Fibroblast of peridontal ligament (primary cell): ENCODE measurements at regions not wholly inside any gene's neighbourhood (a gene's known extent, or its start where the extent isn't known, plus 50 kb on each side); places are given as distances from the start of the nearest gene placed in this dataset.
"Not testable (repeated sequence)": the region's sequence is repeated elsewhere in the genome, so short reads cannot be mapped to it uniquely, and the experiment has no call there.

ENCODE experiments used
- DNase-seq: peaks from one replicate; pipeline ENCODE4 v3.0.0-alpha.2; 2010; ENCODE audit errors: extremely low read depth

DNA sequence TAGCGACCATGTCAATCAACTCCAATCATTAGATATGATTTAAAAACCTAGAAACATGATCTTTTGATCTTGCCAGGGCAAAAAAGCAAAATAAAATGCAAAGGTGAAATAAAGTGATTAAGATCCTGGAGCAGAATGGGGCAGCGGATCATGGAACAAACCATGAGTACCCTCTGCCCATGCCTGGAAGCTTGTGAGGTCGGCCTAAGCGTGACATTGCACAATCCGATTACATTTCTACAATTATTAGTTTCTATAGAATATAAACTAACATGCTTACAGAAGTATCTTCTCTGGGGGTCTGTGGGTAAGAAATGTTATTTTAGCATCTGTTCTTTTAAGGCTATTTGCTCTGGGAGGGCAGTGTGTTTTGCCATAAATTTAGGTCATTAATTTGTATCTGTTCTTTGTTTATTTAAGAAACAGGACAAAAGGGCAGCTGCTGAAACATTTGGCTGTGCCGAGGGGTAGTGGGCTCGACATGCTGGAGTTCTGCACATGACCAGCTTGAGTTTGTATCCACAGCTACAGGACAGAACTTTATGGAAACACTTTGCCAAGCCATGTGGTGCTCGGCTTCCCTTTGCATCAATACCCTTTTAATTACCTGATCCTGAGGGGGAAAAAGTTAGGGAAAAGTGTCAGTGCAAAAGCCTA lies 55.9 kb downstream of the ZBTB18 start:
- DNase-seq, result no peak

DNA sequence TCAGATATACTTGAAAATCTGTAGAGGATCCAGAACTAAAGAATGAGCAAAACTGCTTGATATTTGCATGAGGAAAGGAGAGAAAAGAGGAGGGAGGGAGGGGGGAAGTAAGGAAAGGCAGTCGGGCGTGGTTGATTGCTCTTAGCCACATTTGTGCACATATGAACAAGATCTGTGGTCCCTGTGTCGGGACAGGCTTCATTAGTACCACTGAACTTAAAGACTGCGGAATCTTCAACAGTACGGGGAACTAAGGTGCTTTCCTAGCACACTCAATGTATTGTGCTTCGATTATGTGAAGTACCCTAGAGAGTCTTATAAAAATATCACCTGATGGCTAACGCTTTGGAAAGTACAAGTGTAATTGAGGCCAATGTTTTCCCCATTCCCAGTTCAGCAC lies 59.9 kb downstream of the ZBTB18 start:
- no peak for DNase-seq

DNA sequence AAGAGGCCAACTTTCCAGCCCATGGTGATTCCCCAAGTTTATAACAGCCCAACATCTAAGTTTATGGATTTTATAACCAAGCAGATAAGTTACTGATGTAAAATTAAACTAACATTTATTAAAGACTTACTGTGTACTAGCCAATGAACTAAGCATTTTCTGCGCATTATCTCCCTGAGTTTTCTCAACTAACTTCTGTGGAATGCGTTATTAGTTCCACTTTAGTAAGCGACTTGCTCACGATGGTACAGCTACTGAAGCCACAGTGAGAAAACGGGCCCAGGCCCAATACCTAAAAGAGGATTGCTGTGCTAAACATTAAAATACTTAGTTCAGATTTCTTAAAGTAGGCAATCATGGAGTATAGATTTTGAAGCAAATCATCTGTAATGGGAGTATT lies 61.0 kb downstream of the ZBTB18 start:
- no peak for DNase-seq

DNA sequence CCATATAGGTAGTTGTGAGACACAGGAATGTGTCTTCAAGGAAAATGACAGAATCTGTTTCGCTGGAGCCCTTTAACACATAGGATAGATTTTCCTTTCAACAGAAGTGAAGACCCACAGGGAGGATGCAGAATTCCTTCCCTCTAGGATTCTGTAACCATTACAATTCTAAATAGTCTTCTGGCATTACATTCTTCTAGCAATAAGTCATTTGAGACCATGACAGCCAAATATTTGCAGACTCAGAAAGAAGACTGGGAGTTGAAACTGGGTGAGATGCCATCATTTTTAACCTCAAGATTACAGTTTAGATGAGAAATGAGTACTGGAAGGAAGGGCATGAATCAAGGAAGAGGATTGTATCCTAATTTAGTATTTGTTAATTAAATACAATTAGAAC lies 61.6 kb downstream of the ZBTB18 start:
- DNase-seq, result peak; percentile 92

DNA sequence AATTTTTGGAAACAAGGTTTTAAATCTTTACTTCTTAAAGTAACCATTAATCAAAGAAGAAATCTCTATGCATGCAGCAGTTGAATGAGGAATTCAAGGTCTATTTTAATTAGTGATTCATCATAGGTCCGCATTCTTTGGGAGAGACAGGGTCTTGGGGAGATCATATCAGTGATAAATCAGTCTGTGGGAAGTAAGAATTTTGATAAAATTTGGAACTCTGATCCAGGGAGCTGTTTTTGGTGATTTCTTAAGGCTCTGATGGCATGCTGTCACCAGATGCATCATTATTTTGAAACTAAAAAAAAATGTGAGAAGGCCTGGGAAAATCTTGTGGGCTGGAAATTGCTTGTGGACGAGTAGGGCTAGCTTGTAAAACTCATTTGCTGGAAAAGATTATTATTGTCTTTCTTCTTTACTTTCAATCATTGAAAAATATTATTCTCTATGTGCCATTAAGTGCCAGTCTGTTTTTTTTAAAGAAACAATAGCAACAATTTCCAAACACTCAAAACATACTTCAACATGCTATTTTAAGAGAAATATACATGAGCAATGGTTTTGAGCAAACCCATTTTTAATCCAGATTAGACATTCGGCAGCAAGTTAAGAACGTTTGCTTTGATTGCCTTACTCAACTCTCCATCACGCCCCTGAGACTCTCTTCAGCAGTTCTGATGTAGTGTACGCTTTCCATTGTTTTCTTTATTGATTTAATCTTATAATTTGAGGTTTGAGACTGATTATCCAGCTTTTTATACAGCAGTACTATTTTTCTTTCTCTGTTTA lies 62.6 kb downstream of the ZBTB18 start:
- DNase-seq, result peak; percentile 66

DNA sequence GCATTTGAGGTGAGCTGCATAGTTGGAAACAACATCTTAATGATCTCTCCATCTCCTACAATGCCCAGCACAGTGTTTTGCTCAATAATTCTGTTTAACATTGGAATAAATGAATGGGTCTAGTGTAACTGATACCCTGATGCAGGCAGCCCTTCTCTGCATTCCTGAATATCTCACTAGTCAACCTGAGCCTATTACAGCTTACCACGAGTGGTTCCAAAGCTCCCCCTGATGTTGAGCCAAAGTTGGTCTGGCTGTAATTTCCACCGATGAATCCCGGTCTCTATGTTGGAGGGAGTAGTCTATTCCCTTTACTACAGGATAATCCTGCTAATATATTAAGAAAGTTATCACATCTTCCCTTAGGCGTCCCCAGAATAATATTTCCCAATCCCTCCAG lies 63.8 kb downstream of the ZBTB18 start:
- no peak for DNase-seq

DNA sequence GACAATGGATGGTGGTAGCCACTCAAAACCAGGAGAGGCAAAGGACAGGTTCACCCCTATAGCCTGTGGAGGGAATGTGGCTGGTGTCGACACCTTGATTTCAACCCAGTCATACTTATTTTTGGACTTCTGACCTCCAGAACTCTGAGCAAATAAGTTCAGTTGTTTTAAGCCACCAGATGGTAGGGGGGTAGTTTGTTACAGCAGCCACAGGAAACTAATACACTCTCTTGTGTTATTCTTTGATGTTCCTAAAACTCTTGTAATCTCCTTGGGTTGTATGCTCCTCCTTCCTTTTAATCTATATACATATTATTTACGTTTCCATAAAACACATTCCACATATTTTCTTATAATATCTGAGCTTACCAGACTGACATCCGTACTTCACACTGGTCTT lies 65.9 kb downstream of the ZBTB18 start:
- DNase-seq, result no peak

DNA sequence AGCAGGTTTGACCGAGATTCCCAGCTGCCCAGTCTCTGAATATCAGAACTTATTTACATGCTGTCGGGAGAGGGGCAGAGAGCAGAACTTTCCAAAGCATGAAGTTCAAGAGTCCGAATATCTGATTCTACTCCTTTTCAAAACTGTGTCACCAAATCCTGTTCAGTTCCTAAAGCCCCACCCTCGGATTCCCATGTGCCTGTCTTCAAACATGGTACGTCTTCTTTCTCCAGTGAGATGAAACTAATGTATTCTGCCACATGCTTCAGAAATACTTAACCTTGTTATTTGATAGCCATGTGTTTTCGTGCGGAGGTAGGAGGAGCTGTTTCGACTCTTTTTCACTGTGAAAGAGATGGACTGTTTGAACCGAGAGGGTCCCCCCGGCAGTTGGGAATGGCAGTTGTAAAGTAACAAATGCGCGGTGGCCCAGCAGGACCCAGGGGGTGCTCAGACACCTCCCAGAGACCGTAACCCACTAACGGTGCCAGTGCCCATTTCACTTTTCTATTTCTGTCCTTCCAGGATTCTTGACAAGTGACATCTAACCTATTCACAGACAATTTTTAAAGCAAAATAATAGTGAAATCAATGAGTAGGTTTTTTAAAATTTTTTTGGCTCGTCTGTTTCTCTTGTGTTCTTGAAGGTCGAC lies 67.2 kb downstream of the ZBTB18 start:
- no peak for DNase-seq

DNA sequence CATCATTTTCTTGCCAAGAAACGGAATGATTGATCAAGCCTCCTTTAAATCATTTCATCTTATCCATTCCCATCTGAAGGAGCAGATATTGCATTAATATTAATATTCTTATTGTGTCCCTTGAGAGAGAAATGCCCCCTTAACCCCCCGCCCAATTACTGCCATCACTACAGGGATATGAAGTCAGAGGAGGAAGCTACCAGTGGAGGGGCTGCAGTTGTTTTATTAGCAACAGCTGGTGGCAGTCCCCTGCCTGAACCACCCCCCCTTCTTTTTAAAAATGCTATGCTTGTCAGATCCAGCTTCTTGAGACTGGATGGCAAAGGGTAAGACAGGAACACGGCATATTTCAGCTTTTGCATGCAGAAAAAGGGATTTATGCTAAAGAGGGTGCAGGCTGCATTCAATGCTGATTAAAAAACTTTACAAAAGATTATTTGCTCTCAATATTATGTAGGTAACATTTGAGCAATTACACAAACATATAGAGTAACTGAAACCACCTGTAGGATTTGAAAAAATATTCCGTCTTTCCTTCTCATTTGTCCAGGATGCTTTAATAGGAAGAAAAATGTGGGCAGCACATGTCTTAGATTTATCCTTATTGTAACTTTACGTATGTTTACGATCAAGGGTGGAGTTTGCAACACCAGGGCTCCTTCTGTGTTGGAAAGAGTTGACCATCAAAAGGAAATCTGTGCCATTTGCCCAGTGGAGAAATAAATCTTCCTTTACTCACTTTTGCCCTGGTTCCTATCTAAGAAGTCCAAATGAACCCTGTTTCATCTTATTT lies 77.7 kb downstream of the ZBTB18 start:
- DNase-seq, result no peak

DNA sequence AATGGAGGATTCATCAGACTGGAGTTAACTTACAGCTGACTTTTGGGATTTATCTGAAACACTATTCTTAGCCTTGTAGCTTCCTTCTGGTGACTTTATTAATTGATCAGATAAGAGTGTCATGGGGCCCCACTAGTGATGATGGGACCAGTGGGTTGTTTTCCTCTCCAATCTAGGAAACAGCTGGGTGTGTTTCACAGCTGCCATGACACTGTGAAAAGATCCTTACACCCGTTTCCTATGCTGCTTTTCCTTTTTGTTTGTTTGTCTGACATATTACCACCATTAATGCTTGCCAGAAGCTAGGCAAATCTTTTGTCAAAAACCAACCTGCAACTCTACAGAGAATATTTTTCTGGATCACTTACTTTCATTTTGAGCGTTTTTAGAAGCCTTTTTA lies 86.2 kb downstream of the ZBTB18 start:
- no peak for DNase-seq

DNA sequence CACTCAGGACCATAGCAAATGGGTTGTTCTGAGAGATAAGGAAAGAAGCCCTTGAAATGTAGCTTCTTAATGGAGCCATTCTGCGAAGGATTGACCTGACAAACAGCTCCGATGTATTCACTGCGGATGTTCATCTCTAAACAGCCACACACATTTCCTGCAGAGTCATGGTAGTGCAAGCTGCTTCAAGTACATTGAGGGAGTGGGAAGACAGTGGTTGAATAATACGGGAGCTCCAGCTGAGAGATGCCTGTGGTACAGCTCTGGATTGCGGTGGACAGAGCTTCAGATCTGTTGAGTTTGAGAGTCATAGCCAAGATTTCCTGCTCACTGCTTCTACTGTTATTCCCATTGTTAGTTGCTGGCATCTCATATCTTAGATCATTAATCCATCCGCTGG lies 86.6 kb downstream of the ZBTB18 start:
- no peak for DNase-seq

DNA sequence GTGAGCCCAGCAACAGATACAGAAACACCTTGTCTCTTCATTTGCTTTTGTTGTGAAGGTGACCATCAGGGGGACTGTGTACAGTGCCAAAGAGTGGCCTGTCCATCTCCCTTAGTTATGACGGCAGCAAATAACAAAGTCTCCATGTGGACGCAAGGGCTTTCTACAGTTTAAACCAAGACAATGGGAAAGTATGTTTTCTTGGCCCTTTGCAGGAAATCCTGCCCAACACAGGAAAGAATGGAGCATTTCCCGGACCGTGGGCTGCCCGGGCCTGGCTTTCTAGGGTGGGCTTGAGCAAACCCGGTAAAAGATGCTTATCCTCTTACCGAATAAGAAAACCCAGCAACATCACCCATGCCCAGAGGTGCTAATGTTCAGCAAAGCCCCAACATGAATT lies 87.3 kb downstream of the ZBTB18 start:
- no peak for DNase-seq

DNA sequence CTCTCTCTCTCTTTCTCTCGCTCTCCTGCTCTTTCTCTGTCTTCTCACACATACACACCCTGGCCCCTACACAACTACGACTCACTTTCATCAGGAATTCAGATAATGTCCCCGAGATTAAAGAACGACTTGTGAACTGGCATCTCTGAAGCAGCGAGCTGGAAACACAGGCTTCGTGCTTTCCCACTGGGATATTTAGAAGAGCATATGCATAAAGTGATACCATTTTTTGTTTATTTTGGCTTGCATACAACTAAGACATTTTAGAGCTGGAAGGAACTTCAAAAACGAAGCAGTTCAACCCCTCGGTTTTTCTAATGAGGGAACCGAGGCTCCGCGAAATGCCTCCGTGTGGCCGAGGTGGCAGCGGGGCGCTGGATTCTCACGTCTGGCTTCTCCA lies 88.6 kb downstream of the ZBTB18 start:
- peak; percentile 15 for DNase-seq

DNA sequence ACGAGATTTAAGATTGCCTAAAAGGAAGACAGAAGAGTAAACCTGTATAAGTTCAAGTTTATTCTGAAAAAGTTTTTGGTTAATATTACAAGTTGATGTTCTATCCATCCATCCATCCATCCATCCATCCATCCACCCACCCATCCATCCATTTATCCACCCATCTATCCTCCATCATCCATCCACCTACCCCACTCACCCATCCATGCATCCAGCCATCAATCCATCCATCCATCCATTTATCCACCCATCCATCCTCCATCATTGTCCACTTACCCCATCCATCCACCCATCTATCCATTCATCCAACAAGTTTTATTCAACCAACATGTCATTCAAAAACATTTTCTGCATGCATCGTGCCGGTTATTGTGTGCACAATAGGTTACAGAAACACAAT lies 89.3 kb downstream of the ZBTB18 start:
- DNase-seq, result no peak

DNA sequence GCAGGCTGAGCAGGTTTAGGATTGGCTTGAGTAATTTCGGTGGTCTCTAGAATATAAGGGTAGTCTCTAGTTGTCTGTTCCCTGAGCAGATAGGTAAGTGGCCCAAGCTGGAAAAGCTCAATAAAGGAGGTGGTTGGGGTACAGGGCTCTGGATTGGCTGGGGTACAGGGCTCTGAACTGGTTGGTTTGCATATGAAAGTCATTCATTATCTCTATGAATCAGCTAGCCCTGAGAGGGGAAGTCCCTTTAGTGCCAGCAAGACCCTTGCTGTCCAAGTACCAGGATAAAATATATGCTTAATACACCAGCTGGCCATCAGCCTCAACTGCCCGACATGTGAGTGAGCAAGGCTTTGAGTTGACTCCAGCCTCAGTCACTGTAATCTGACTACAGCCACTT lies 93.0 kb downstream of the ZBTB18 start:
- DNase-seq, result no peak

DNA sequence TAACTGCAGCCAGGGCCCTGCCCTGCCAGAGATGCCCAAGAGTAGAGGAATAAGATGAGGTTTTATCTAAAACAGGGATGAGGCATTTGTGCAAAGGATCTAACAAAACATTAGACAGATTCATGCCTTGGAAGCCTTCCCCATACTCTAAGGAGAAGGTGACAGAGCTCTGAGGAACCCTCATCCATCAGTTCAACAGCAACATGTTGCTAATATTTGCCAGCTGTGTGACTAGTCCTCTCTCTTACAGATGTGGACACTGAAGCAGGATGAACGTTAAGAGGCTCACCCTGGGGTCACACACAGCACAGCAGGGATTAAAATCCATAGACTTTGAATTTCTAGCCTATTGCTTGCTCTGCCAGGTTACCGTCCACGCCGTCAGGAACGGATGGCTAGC lies 99.0 kb downstream of the ZBTB18 start:
- DNase-seq, result no peak

DNA sequence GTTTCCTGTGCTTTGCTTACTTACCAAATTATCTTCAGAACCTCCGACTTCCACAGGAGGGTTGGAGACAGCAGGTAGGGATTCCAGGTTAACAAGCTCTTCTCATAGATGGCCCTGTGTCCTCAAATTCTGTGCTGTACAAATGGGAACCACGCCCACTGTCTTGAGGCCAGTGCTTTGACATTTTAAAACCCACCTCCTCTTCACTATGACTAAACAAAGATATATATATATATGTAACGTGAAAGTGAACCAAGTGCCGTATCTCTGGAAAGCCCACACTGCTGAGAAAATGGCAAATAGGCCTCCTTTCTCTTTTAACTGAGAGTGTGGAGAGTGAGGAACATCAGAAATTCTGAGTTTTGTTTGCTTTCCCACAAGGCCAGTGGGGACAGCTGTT lies 99.6 kb downstream of the ZBTB18 start:
- no peak for DNase-seq

DNA sequence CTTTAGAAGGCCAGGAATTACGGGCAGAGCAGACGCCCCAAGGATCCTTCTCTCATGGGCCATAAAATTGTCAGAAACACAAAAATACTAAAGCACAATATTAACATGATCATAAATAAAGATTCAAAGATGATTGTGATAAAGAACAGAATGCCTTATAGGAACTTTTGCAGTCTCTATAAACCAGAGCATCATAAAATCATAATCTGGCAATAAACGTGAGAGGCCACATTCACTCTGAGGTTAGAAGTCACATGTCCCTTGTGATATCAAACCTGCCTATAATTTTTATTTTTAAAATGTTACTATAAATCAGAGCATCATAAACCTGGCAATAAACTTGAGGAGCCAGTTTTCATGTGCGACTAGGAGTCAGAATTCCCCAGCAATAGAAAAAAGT lies 100.5 kb downstream of the ZBTB18 start:
- no peak for DNase-seq

DNA sequence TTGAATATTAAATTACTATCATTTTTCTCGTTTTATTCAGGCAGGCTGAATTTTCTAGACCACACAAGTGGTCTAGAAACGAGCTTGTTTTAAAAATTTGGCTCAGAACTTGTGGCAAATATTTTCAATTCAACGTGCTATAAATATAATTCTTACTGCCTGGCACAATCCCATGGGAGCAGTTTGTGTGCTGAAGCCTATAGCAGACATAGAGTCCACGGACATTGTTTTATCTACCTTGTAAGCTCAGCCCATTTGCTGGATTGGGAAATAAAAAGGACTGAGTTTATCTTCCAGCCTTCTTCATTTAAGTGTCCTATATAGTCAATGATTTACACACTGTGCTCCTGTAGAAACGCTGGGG lies 103.4 kb downstream of the ZBTB18 start:
- no peak for DNase-seq

DNA sequence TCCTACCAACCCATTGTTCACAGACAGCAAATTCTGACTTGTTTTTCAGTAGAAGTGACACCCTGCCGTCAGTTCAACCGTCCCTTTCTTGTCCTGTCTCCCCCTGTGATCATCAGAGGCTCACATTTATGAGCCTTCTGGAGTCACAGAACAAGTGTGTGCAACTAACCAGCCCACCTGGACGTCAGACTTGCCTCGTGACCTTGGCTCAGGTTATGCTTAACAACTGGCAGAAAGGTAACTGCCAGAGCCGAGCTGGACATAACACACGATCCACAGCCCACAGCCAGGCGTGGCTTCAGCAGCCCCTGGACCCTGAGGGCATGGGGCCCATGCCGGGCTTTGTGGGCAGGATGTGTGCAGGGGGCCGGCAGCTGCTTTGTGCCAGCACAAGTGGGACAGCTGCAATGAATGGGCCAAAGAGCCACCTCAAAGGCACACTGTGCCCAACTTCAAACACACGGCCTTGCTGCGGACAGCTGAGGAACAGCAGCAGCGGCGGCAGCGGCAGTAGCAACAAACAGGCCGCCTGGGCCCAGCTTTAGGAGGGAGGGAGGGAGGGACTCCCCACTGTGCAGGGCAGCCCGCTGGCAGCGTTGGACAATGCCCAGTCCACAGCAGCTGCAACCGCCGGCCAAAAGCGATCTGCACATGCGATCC lies 103.9 kb downstream of the ZBTB18 start:
- DNase-seq, result no peak

DNA sequence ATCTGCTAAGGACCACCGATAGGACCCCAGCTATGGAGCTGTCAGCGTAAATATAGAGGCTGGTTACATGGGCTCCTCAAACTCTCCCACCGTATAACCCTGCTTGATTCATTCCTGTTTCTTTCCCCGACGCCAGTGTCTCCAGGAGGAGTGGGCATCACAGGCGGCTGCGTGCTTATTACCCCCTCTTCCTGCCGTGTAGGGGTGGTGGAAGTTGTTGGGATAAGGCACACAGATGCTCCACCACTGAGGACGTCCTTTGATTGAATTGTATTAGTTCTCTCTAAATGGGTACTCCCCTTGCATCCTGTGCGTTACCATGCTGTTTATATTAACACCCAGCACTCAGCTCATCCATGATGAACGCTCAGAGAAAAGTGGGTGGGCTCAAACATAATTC lies 104.6 kb downstream of the ZBTB18 start:
- DNase-seq, result no peak

DNA sequence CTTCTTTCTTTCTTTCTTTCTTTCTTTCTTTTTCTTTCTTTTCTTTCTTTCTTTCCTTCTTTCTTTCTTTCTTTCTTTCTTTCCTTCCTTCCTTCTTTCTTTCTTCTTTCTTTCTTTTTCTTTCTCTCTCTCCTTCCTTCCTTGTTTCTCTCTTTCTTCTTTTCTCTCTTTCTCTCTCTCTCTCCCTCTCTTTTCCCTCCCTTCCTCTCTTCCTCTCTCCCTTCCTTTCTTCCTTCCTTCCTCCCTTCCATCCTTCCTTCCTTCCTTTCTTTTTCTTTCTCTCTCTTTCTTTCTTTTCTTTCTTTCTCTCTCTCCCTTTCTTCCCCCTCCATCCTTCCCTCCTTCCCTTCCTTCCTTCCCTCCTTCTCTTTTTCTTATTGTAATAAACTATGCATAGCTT lies 105.5 kb downstream of the ZBTB18 start:
- not testable (repeated sequence) for DNase-seq
